Tibial nerve (tissue), 3 donors: ENCODE measurements at regions not wholly inside any gene's neighbourhood (a gene's known extent, or its start where the extent isn't known, plus 50 kb on each side); places are given as distances from the start of the nearest gene placed in this dataset.

Experiments used
- POLR2A ChIP-seq, 2 donors: fragments of 450-650 bp; IDR thresholded peaks; one replicate each; pipeline ENCODE4 v1.6.1; 2017; ENCODE audit warnings: antibody characterized with exemption in 2 of 2, mild to moderate bottlenecking in 2 of 2, moderate library complexity in 2 of 2
- TF ChIP-seq, protein P1 (sequence below), 5 experiments: fragments of 200-600 bp in 3 of 5; fragments of 450-650 bp in 2 of 5; sonication (generic) in 3 of 5; IDR thresholded peaks; one replicate each; pipeline ENCODE4 v1.5.1; 2016 to 2019; ENCODE audit warnings: antibody characterized with exemption in 5 of 5, mild to moderate bottlenecking in 3 of 5, moderate library complexity in 2 of 5

DNA sequence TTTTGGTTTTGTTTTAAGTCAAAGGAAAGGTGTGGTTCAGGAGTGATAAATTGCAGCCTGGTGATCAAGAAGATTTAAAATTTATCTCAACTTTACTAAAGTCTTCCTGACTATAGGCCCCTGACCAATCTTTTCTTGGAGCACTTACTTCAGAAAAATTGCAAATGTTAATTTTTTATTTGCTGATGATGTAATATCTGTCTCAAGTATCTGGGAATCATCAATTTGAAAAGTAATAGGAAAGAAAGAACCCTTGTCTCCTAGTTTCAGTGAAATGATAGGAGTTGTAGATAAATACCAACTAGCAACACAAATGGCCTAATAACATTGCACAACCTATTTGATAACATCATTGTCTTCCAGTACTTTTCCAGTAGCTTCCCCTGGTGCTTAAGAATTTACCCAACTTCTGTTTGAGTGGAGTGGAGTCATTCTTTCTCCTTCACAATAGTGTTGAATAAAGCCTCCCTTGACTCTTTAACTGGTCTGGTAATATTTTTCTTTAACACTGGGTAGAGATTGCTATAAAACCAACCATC, 648.3 kb upstream of the ADGRB3 start:
- TF ChIP-seq, protein P1, sequence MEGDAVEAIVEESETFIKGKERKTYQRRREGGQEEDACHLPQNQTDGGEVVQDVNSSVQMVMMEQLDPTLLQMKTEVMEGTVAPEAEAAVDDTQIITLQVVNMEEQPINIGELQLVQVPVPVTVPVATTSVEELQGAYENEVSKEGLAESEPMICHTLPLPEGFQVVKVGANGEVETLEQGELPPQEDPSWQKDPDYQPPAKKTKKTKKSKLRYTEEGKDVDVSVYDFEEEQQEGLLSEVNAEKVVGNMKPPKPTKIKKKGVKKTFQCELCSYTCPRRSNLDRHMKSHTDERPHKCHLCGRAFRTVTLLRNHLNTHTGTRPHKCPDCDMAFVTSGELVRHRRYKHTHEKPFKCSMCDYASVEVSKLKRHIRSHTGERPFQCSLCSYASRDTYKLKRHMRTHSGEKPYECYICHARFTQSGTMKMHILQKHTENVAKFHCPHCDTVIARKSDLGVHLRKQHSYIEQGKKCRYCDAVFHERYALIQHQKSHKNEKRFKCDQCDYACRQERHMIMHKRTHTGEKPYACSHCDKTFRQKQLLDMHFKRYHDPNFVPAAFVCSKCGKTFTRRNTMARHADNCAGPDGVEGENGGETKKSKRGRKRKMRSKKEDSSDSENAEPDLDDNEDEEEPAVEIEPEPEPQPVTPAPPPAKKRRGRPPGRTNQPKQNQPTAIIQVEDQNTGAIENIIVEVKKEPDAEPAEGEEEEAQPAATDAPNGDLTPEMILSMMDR (IDR thresholded peaks at IDR 0.05): no peak
- no peak for TF ChIP-seq POLR2A (IDR thresholded peaks at IDR 0.05)
